ENCODE measurements at regions not wholly inside any gene's neighbourhood (a gene's known extent, or its start where the extent isn't known, plus 50 kb on each side); places are given as distances from the start of the nearest gene placed in this dataset.

DNA sequence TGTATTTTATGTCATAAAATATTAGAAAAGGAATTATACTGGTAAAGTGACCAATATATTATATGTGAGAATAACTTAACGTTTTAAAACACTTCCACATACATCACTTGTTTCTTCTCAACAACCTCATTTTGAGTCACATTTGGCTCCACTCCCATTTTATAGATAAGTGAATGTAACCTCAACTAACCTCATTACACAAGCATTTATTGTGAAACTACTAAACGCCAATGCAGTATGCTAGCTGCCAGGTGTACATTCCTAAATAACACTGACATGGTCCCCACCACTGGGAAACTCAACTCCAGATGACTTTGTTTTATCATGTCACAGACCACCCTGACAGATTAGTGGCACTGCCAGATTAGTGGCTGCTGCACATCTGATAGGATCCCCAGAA, 249.7 kb upstream of the CNTN4 start:
- TF ChIP-seq, protein P1, sequence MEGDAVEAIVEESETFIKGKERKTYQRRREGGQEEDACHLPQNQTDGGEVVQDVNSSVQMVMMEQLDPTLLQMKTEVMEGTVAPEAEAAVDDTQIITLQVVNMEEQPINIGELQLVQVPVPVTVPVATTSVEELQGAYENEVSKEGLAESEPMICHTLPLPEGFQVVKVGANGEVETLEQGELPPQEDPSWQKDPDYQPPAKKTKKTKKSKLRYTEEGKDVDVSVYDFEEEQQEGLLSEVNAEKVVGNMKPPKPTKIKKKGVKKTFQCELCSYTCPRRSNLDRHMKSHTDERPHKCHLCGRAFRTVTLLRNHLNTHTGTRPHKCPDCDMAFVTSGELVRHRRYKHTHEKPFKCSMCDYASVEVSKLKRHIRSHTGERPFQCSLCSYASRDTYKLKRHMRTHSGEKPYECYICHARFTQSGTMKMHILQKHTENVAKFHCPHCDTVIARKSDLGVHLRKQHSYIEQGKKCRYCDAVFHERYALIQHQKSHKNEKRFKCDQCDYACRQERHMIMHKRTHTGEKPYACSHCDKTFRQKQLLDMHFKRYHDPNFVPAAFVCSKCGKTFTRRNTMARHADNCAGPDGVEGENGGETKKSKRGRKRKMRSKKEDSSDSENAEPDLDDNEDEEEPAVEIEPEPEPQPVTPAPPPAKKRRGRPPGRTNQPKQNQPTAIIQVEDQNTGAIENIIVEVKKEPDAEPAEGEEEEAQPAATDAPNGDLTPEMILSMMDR (IDR thresholded peaks at IDR 0.05) = no peak
- no peak overlapping the region for H3K27ac ChIP-seq

DNA sequence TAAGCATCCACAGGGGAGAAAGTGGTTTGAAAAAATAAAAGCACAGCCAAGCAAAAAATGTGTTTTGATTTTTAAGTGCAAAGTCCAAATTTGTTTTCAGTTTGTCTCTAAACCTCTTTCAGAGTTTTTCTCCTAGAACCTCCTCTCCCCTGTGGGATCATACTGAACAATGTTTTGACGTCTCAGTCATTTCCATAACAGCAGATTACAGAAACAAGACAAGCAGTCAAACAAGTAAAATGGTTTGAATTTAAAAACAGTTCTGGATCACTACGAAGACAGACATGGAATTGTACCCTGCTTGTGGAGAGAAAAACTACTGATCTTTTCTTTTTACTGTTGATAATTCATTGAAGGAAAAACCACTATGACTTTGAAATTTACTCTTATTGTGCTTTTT, 245.7 kb upstream of the CNTN4 start:
- Histone ChIP-seq H3K27ac (no peak overlapping the region), H3K4me3 (no peak overlapping the region)
- DNase-seq (ENCODE audit: low spot score) = no peak
- TF ChIP-seq, protein P1 (IDR thresholded peaks at IDR 0.05) = no peak

More for the DNA sequence above, 249.7 kb upstream of the CNTN4 start:
- H3K4me3 ChIP-seq = no peak overlapping the region
- DNase-seq (ENCODE audit: low spot score) = no peak

DNA sequence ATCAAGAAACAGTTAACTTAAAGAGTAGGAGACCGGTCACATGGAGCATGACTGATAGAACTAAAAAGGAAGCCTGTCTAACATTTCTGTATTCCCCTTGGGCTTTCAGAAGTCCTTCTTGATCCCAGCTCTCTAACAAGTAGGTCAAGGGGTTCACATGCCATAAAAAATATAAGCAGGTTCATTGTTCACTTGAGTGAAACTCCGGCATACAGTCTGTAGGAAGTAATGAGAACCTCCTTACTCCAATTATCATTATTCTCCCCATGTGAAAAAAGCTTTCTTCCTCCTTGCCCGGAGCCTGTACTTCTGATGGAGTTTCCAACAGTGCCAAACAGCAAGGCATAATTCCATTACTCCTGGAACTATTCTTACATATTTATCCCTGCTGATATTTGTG, 242.8 kb upstream of the CNTN4 start:
- Histone ChIP-seq H3K27ac (no peak overlapping the region), H3K4me3 (no peak overlapping the region)
- TF ChIP-seq, protein P1 (IDR thresholded peaks at IDR 0.05) = no peak
- no peak for DNase-seq (ENCODE audit: low spot score)

DNA sequence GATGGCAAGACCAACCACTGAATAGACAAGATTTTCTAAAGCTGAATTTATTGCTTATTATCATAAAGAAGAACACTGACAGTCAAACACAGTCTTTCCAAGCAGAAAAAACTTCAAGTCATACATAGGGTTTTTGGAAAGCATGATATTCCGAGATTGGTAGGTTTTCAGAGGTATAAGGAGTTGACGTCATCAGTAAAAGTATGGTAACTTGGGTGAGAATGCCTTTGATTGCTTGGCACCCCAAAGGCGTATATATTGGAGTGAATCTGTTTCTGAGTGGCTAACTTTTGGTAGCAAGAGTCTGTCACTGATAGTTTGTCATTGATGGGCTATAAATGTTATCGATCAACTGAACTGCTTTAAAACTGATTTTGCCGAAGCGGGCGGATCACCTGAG, 227.9 kb upstream of the CNTN4 start:
- no peak overlapping the region for H3K27ac ChIP-seq
- TF ChIP-seq, protein P1 (IDR thresholded peaks at IDR 0.05) = no peak
- no peak for DNase-seq (ENCODE audit: low spot score)
- no peak overlapping the region for H3K4me3 ChIP-seq

DNA sequence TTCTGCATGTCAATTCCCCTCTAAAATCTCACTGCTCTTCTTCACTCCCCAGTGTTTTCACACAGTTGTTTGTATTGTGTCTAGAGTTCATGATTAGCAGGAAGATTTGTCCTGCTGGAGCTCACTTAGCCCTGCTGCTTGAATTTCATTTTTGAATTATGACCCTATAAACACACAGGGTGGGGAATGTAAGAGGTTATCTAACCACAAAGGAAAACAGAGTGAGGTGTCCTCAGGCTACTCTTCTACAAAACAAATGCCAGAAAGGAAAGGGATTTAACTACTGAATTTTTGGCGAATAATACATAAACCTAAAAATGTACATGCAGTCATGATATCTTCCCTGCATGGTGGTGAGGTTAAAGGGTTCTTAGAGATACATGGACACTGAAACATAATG, 215.1 kb upstream of the CNTN4 start:
- no peak overlapping the region for H3K27ac ChIP-seq
- TF ChIP-seq, protein P1 (IDR thresholded peaks at IDR 0.05) = no peak
- H3K4me3 ChIP-seq = no peak overlapping the region
- DNase-seq (ENCODE audit: low spot score) = no peak

DNA sequence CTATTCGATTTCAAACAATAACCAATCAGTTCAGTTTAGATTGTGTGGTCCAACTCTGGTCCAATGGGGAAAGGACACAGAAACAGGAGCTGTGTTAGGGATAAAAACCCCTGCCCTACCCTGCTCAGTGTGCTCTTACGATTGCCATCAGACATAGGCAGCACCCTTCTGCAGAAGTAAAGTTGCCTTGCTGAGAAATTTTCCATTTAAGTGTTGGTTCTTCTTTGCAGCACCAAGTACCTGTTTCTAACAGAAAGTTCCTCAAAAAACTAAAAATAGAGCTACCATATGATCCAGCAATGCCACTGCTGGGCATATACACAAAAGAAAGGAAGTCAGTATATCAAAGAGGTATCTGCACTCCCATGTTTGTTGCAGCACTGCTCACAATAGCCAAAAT, 206.2 kb upstream of the CNTN4 start:
- Histone ChIP-seq H3K27ac (no peak overlapping the region), H3K4me3 (no peak overlapping the region)
- TF ChIP-seq, protein P1 (IDR thresholded peaks at IDR 0.05) = no peak
- DNase-seq (ENCODE audit: low spot score) = no peak

DNA sequence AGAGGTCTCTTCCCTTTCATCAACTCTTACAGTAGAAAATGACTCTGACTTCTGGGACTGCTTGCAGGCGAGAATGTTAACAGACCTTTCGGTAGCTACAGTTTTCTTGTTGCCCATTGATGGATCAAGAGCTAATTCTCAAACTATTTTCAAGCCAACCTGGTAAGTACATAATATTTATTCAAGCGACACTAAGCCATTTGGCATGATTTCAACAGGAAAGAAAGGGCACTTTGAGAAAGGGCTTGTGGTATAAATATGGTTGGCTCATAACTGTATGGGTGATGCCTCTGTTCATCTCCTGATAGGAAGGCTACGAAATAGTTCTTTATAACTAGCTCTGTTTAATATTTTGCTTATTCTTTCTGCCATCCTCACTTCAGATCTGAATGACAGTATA, 196.2 kb upstream of the CNTN4 start:
- Histone ChIP-seq H3K27ac (no peak overlapping the region), H3K4me3 (no peak overlapping the region)
- TF ChIP-seq, protein P1 (IDR thresholded peaks at IDR 0.05) = no peak
- DNase-seq (ENCODE audit: low spot score) = no peak
